Keratinocyte (primary cell): ENCODE measurements at regions not wholly inside any gene's neighbourhood (a gene's known extent, or its start where the extent isn't known, plus 50 kb on each side); places are given as distances from the start of the nearest gene placed in this dataset.
"Not testable (repeated sequence)": the region's sequence is repeated elsewhere in the genome, so short reads cannot be mapped to it uniquely, and the experiment has no call there.

Experiments
- CTCF ChIP-seq, 3 experiments: IDR thresholded peaks in 1 of 3; conservative IDR thresholded peaks in 1 of 3; optimal IDR thresholded peaks in 1 of 3; 2 replicates in 2 of 3; 3 replicates in 1 of 3; pipeline versions ENCODE3 to v1.5.1; 2011; ENCODE audit warnings: low read length in 3 of 3, mild to moderate bottlenecking in 3 of 3, moderate library complexity in 2 of 3, control low read depth in 1 of 3, inconsistent platforms in 1 of 3; ENCODE audit not compliant: insufficient read depth in 2 of 3; ENCODE audit errors: extremely low read depth in 1 of 3
- EZH2 ChIP-seq: IDR thresholded peaks from one replicate; pipeline ENCODE4 v1.6.1; 2012; ENCODE audit warnings: inconsistent platforms, mild to moderate bottlenecking, low read length, moderate library complexity

GRCh38 chr2:111517721-111518053 is 366.3 kb downstream of the ANAPC1 start:
- TF ChIP-seq CTCF (optimal IDR thresholded peaks at IDR 0.05 in 1 of 3, IDR thresholded peaks at IDR 0.05 in 1 of 3, conservative IDR thresholded peaks at IDR 0.05 in 1 of 3; ENCODE audit: extremely low read depth in 1 of 3, insufficient read depth in 2 of 3, low read length in 3 of 3); EZH2: not testable (repeated sequence)
